HepG2 (cell line): ENCODE measurements at regions not wholly inside any gene's neighbourhood (a gene's known extent, or its start where the extent isn't known, plus 50 kb on each side); places are given as distances from the start of the nearest gene placed in this dataset.

Source experiments
- ATAC-seq: fragments of 200-7000 bp; cut with Tn5 transposase; 3 replicates; pipeline ENCODE4 v1.9.1; 2020; ENCODE audit warnings: mild to moderate bottlenecking, moderate library complexity
- BruUV-seq: library from RNA; stranded (reverse); fragments of 400-500 nt; replicated peaks from 2 replicates; lab custom pipeline; 2021; lab: Mats Ljungman, UMichigan
- CTCF ChIA-PET: fragments of 300-600 bp; formaldehyde crosslinking; extraction: SDS; loops from one replicate; lab custom pipeline; 2021; ENCODE audit warnings: low total read pairs, inconsistent platforms, low intra/inter-chr PET ratio; lab: Yijun Ruan, JAX
- POLR2A ChIA-PET: fragments of 350-600 bp; sonication (Branson Sonifier 250); formaldehyde crosslinking; loops from one replicate; lab custom pipeline; 2020; ENCODE audit warnings: antibody characterized with exemption, inconsistent platforms; lab: Yijun Ruan, JAX
- DNase-seq: peaks from one replicate; pipeline ENCODE4 v3.0.0-alpha.2; 2015; ENCODE audit warnings: low spot score
- FAIRE-seq: peaks from 3 replicates; lab custom pipeline; 2011; peaks lifted over from hg19 to GRCh38; lab: Jason Lieb, UNC
- H2AFZ ChIP-seq: one replicate; pipeline ENCODE4 v1.6.1; 2011; ENCODE audit warnings: low read length, inconsistent platforms
- H3K27ac ChIP-seq: fragments of 300-600 bp; 3 replicates; pipeline ENCODE4 v1.8.0; 2011; ENCODE audit warnings: mixed run types, mild to moderate bottlenecking, mixed read lengths, low read length, inconsistent platforms; ENCODE audit not compliant: insufficient read depth; ENCODE audit errors: extremely low read length
- H3K27me3 ChIP-seq, 2 experiments: fragments of 200-600 bp in 1 of 2; 2 replicates in 1 of 2; 3 replicates in 1 of 2; pipeline versions ENCODE4 v1.6.0 to v1.8.0; 2011; ENCODE audit warnings: low read length in 2 of 2, mild to moderate bottlenecking in 2 of 2, moderate library complexity in 2 of 2, inconsistent platforms in 1 of 2; ENCODE audit not compliant: insufficient read depth in 2 of 2, control insufficient read depth in 1 of 2
- H3K36me3 ChIP-seq, 2 experiments: fragments of 200-600 bp in 1 of 2; replicated peaks in 1 of 2; 2 replicates in 1 of 2; 3 replicates in 1 of 2; pipeline versions ENCODE4 v1.5.1 to v1.8.0; 2011; ENCODE audit warnings: low read length in 2 of 2, inconsistent platforms in 1 of 2; ENCODE audit not compliant: insufficient read depth in 2 of 2, control insufficient read depth in 1 of 2
- H3K4me1 ChIP-seq: 2 replicates; pipeline ENCODE4 v1.5.1; 2012; ENCODE audit warnings: low read length, inconsistent platforms; ENCODE audit not compliant: insufficient read depth
- H3K4me2 ChIP-seq: 2 replicates; pipeline ENCODE4 v1.6.0; 2011; ENCODE audit warnings: low read depth, low read length, inconsistent platforms
- H3K4me3 ChIP-seq, 3 experiments: fragments of 200-600 bp in 1 of 3; sonication (generic), shearing (Covaris generic) in 1 of 3; replicated peaks in 1 of 3; 2 replicates each; pipeline ENCODE4 v1.5.1; 2011 to 2016; ENCODE audit warnings: low read length in 3 of 3, inconsistent platforms in 2 of 3, low read depth in 2 of 3, mild to moderate bottlenecking in 2 of 3, control low read depth in 1 of 3, mixed read lengths in 1 of 3; ENCODE audit not compliant: insufficient read depth in 1 of 3
- H3K79me2 ChIP-seq: one replicate; pipeline ENCODE4 v1.6.1; 2011; ENCODE audit warnings: low read length, inconsistent platforms; ENCODE audit not compliant: insufficient read depth
- H3K9ac ChIP-seq: 2 replicates; pipeline ENCODE4 v1.6.0; 2011; ENCODE audit warnings: mild to moderate bottlenecking, low read depth, low read length, inconsistent platforms; ENCODE audit not compliant: insufficient read depth
- H3K9me3 ChIP-seq: 2 replicates; pipeline ENCODE4 v1.5.1; 2012; ENCODE audit warnings: mild to moderate bottlenecking, low read length
- H4K20me1 ChIP-seq: 2 replicates; pipeline ENCODE4 v1.6.0; 2011; ENCODE audit warnings: inconsistent platforms, mild to moderate bottlenecking, low read length, moderate library complexity; ENCODE audit not compliant: insufficient read depth
- CSRNP1 ChIP-seq: sonication (generic); formaldehyde crosslinking; IDR thresholded peaks from 2 replicates; pipeline ENCODE4 v1.8.1; 2023; ENCODE audit warnings: mild to moderate bottlenecking, missing genetic modification reagents
- E2F1 ChIP-seq: sonication (generic); formaldehyde crosslinking; IDR thresholded peaks from 2 replicates; pipeline ENCODE4 v1.5.0; 2020; ENCODE audit warnings: missing genetic modification reagents
- NONO ChIP-seq, 2 experiments: fragments of 450-650 bp in 1 of 2; sonication (generic) in 1 of 2; formaldehyde crosslinking in 1 of 2; IDR thresholded peaks in 1 of 2; conservative IDR thresholded peaks in 1 of 2; 2 replicates each; pipeline versions ENCODE4 v1.6.1 to v1.8.0; 2017 to 2022; ENCODE audit warnings: mild to moderate bottlenecking in 1 of 2, missing genetic modification reagents in 1 of 2, moderate library complexity in 1 of 2
- PAX8 ChIP-seq: sonication (generic); formaldehyde crosslinking; IDR thresholded peaks from 2 replicates; pipeline ENCODE4 v1.8.0; 2022; ENCODE audit warnings: mild to moderate bottlenecking, missing genetic modification reagents, borderline replicate concordance
- REL ChIP-seq: sonication (generic); formaldehyde crosslinking; conservative IDR thresholded peaks from 2 replicates; pipeline ENCODE4 v1.8.0; 2022; ENCODE audit warnings: mild to moderate bottlenecking, missing genetic modification reagents, moderate library complexity
- ZKSCAN8 ChIP-seq: IDR thresholded peaks from 2 replicates; pipeline ENCODE4 v1.6.1; 2016; ENCODE audit warnings: borderline replicate concordance, missing genetic modification reagents, missing compliant biosample characterization
- ZNF430 ChIP-seq: sonication (generic); formaldehyde crosslinking; IDR thresholded peaks from 2 replicates; pipeline ENCODE4 v1.9.0; 2021; ENCODE audit warnings: mild to moderate bottlenecking, missing genetic modification reagents
- ZNF549 ChIP-seq: sonication (generic); formaldehyde crosslinking; IDR thresholded peaks from 2 replicates; pipeline ENCODE4 v1.5.0; 2020; ENCODE audit warnings: missing genetic modification reagents
- WGBS: methylation state at CpG from one replicate; pipeline ENCODE4 v1.1.6; 2017; ENCODE audit warnings: low lambda C conversion rate; 5-methylcytosine and 5-hydroxymethylcytosine counted together
- in situ Hi-C: cut with HindIII; loops from 2 replicates; pipeline ENCODE4 v1.10.0; 2017; ENCODE audit warnings: low pct_unique_long_range_greater_than_20kb; ENCODE audit not compliant: extremely low pct_ligation_motif_present
- intact Hi-C: fragments of 100-400 bp; cut with micrococcal nuclease; formaldehyde crosslinking; loops from one replicate; pipeline ENCODE4 v1.10.0; 2022; ENCODE audit not compliant: unreplicated experiment
- TF ChIP-seq, protein P1 (sequence below): sonication (generic); formaldehyde crosslinking; IDR thresholded peaks from 2 replicates; pipeline ENCODE4 v1.4.0; 2020; ENCODE audit warnings: missing genetic modification reagents

DNA sequence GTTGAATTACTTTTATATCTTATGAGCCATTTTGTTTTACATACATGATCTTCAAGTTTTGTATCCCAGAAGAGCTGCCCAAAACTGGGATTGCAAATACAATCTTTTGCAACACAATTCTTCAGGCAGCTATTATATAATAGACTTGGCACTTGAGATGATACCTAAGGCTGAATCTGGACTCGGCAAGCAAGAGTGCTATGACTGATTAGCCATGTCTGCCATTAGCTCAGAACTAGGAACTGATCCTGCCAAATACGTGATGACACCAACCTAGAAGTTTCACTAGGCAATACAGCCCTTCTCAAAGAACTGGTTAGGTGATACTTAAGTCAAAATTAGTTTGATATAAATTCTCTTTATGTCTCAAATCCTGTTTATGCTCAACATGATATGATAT, 619.6 kb downstream of the CPS1 start:
- Histone ChIP-seq H4K20me1 (no peaks in the 10 kb centered on the region), H3K27me3 (no peaks in the 10 kb centered on the region), H3K27ac (no peak overlapping the region), H3K4me2 (no peak overlapping the region), H3K36me3 (no peaks in the 10 kb centered on the region), H3K9ac (no peak overlapping the region), H3K79me2 (no peaks in the 10 kb centered on the region), H3K4me3 (no peak overlapping the region), H3K4me1 (no peaks in the 10 kb centered on the region), H2AFZ (no peak overlapping the region), H3K9me3 (no peaks in the 10 kb centered on the region)
- ChIA-PET POLR2A (no interaction called here), CTCF (no interaction called here)
- in situ Hi-C loops (no loop called here), intact Hi-C loops (no loop called here)
- WGBS = 6% methylated on average over 2 of the region's 2 CpGs
- ATAC-seq = no peak
- FAIRE-seq = no peak
- TF ChIP-seq ZNF430 (CRISPR knock-in tag) = no peak
- TF ChIP-seq, protein P1, sequence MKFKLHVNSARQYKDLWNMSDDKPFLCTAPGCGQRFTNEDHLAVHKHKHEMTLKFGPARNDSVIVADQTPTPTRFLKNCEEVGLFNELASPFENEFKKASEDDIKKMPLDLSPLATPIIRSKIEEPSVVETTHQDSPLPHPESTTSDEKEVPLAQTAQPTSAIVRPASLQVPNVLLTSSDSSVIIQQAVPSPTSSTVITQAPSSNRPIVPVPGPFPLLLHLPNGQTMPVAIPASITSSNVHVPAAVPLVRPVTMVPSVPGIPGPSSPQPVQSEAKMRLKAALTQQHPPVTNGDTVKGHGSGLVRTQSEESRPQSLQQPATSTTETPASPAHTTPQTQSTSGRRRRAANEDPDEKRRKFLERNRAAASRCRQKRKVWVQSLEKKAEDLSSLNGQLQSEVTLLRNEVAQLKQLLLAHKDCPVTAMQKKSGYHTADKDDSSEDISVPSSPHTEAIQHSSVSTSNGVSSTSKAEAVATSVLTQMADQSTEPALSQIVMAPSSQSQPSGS (CRISPR knock-in tag) = no peak
- no peak for TF ChIP-seq ZNF549 (CRISPR knock-in tag)
- TF ChIP-seq NONO (IDR thresholded peaks at IDR 0.05) = no peak
- no peak for TF ChIP-seq NONO (CRISPR knock-in tag; conservative IDR thresholded peaks at IDR 0.05)
- TF ChIP-seq E2F1 = no peak
- TF ChIP-seq CSRNP1 (CRISPR knock-in tag) = no peak
- TF ChIP-seq ZKSCAN8 (CRISPR knock-in tag) = no peak
- no peak for TF ChIP-seq REL (CRISPR knock-in tag)
- TF ChIP-seq PAX8 (CRISPR knock-in tag) = no peak
- BruUV-seq = no TSS peak
- no peak for DNase-seq
